DOHH2 (cell line): ENCODE measurements at regions not wholly inside any gene's neighbourhood (a gene's known extent, or its start where the extent isn't known, plus 50 kb on each side); places are given as distances from the start of the nearest gene placed in this dataset.
"Not testable (repeated sequence)": the region's sequence is repeated elsewhere in the genome, so short reads cannot be mapped to it uniquely, and the experiment has no call there.

Experiments
- H3F3A ChIP-seq: fragments of 200-600 bp; sonication (generic), shearing (Covaris generic); 2 replicates; pipeline ENCODE4 v1.6.0; 2016; ENCODE audit warnings: antibody characterized with exemption, mild to moderate bottlenecking; ENCODE audit not compliant: control insufficient read depth, insufficient read depth
- H3K27ac ChIP-seq: fragments of 200-600 bp; sonication (generic); 2 replicates; pipeline ENCODE4 v1.5.1; 2014; ENCODE audit warnings: low read depth, mild to moderate bottlenecking, low read length, moderate library complexity
- H3K27me3 ChIP-seq: fragments of 200-600 bp; sonication (generic); 2 replicates; pipeline ENCODE4 v1.6.1; 2014; ENCODE audit warnings: mild to moderate bottlenecking, low read length, mixed read lengths; ENCODE audit not compliant: control insufficient read depth
- H3K36me3 ChIP-seq: fragments of 200-600 bp; sonication (generic); 2 replicates; pipeline ENCODE4 v1.6.1; 2014; ENCODE audit warnings: mild to moderate bottlenecking, low read length, moderate library complexity, mixed read lengths; ENCODE audit not compliant: control insufficient read depth
- H3K4me1 ChIP-seq: fragments of 200-600 bp; sonication (generic); 2 replicates; pipeline ENCODE4 v1.6.1; 2014; ENCODE audit warnings: mild to moderate bottlenecking, low read length, mixed read lengths; ENCODE audit not compliant: control insufficient read depth
- H3K4me2 ChIP-seq: fragments of 200-600 bp; sonication (generic); 2 replicates; pipeline ENCODE4 v1.6.0; 2014; ENCODE audit warnings: mild to moderate bottlenecking, low read length, moderate library complexity
- H3K4me3 ChIP-seq: fragments of 200-600 bp; sonication (generic); 2 replicates; pipeline ENCODE4 v1.5.1; 2014; ENCODE audit warnings: mild to moderate bottlenecking, low read length, mixed read lengths
- H3K79me2 ChIP-seq: fragments of 200-600 bp; sonication (generic); 2 replicates; pipeline ENCODE4 v1.6.1; 2014; ENCODE audit warnings: mild to moderate bottlenecking, low read length, mixed read lengths; ENCODE audit not compliant: control insufficient read depth
- H3K9me2 ChIP-seq: fragments of 200-600 bp; sonication (generic); replicated peaks from 2 replicates; pipeline ENCODE4 v1.6.1; 2014; ENCODE audit warnings: mild to moderate bottlenecking, low read length, mixed read lengths; ENCODE audit not compliant: control insufficient read depth
- H3K9me3 ChIP-seq: fragments of 200-600 bp; sonication (generic); 2 replicates; pipeline ENCODE4 v1.6.1; 2014; ENCODE audit warnings: antibody characterized with exemption, low read length, mixed read lengths; ENCODE audit not compliant: control insufficient read depth, insufficient read depth
- H4K20me1 ChIP-seq: fragments of 200-600 bp; sonication (generic); 2 replicates; pipeline ENCODE4 v1.6.0; 2014; ENCODE audit warnings: low read depth, mild to moderate bottlenecking, antibody characterized with exemption, low read length, moderate library complexity; ENCODE audit not compliant: control insufficient read depth, insufficient read depth
- CTCF ChIP-seq: fragments of 200-600 bp; sonication (generic); IDR thresholded peaks from one replicate; pipeline ENCODE4 v1.5.1; 2014; ENCODE audit warnings: antibody characterized with exemption, mild to moderate bottlenecking, low read depth, low read length; ENCODE audit not compliant: poor library complexity, severe bottlenecking
- EZH2phosphoT487 ChIP-seq: fragments of 200-600 bp; sonication (generic); IDR thresholded peaks from 2 replicates; pipeline ENCODE4 v1.6.1; 2017; ENCODE audit warnings: borderline replicate concordance, mild to moderate bottlenecking, antibody characterized with exemption, low read length, moderate library complexity, mixed read lengths

DNA sequence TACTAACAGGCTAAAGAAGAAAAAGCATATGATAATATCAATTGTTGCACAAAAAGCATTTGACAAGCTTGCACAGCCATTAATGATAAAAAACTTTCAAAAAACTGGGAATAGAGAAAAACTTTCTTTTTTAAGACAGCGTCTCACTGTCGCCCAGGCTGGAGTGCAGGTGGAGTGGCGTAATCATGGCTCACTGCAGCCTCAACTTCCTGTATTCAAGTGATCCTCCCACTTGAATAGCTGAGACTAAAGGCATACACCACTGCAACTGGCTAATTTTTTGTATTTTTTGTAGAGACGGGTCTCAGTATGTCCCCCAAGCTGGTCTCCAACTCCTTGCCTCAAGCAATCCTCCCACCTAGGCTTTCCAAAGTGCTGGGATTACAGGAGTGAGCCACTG, 382.8 kb downstream of the TSHZ3 start:
- TF ChIP-seq CTCF (no peak), EZH2phosphoT487 (no peak)
- H3K27me3 ChIP-seq: no peaks in the 10 kb centered on the region
- no peaks in the 10 kb centered on the region for H4K20me1 ChIP-seq
- no peaks in the 10 kb centered on the region for H3K9me2 ChIP-seq
- no peaks in the 10 kb centered on the region for H3F3A ChIP-seq
- H3K4me1 ChIP-seq: no peaks in the 10 kb centered on the region
- peaks cover 3% of the 10 kb centered on the region; the same call in 1 of the 2 replicates for H3K9me3 ChIP-seq
- H3K4me3 ChIP-seq: no peak overlapping the region
- H3K27ac ChIP-seq: no peak overlapping the region
- H3K79me2 ChIP-seq: no peaks in the 10 kb centered on the region
- H3K36me3 ChIP-seq: no peaks in the 10 kb centered on the region
- no peak overlapping the region for H3K4me2 ChIP-seq

DNA sequence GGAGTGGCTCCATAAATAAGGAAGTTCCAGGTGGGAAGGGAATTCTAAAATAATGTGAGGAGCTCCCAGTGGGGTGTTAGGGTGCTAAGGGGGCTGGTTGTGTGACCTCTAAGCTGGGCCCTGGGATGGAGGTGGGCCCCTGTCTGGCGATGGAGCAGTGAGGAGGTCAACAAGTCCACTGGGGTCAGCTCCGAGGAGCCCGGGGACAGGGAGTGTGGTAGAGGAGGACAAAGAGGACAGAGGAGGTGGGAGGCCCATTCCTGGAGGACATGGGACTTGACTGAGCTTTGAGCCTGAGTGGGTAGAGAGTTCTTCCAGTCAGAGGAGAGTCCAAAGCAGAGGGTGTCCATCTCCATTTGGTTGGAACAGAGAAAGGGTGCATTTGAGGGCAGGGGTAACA, 390.2 kb downstream of the TSHZ3 start:
- Histone ChIP-seq H3K9me2 (no peaks in the 10 kb centered on the region), H3F3A (no peaks in the 10 kb centered on the region), H4K20me1 (no peaks in the 10 kb centered on the region), H3K4me3 (no peak overlapping the region), H3K9me3 (peaks cover 13% of the 10 kb centered on the region; the same call in 1 of the 2 replicates), H3K4me2 (no peak overlapping the region), H3K79me2 (no peaks in the 10 kb centered on the region), H3K4me1 (no peaks in the 10 kb centered on the region), H3K36me3 (no peaks in the 10 kb centered on the region), H3K27ac (no peak overlapping the region), H3K27me3 (no peaks in the 10 kb centered on the region)
- TF ChIP-seq CTCF: no peak
- TF ChIP-seq EZH2phosphoT487: no peak

- H3K4me3 ChIP-seq: no peak overlapping the region
- H3K79me2 ChIP-seq: no peaks in the 10 kb centered on the region
- H3K9me3 ChIP-seq: peaks cover 10% of the 10 kb centered on the region; the same call in 1 of the 2 replicates
- H3K4me1 ChIP-seq: no peaks in the 10 kb centered on the region
- no peaks in the 10 kb centered on the region for H3K27me3 ChIP-seq
- no peak overlapping the region for H3K27ac ChIP-seq
- no peaks in the 10 kb centered on the region for H4K20me1 ChIP-seq
- no peaks in the 10 kb centered on the region for H3K9me2 ChIP-seq
- no peak for TF ChIP-seq CTCF
- no peak for TF ChIP-seq EZH2phosphoT487
- H3K4me2 ChIP-seq: no peak overlapping the region
- no peaks in the 10 kb centered on the region for H3K36me3 ChIP-seq
- no peaks in the 10 kb centered on the region for H3F3A ChIP-seq
These were observed 393.8 kb downstream of the TSHZ3 start for GRCh38 chr19:30955112-30956104.

- H3K4me1 ChIP-seq, H3K27me3 ChIP-seq, H3K9me2 ChIP-seq, H3K4me2 ChIP-seq, H3F3A ChIP-seq, H3K36me3 ChIP-seq, H3K9me3 ChIP-seq, H4K20me1 ChIP-seq, H3K79me2 ChIP-seq, H3K4me3 ChIP-seq, H3K27ac ChIP-seq: not testable (repeated sequence)
These were observed 404.8 kb downstream of the TSHZ3 start for GRCh38 chr19:30944276-30944932.
